GM12872 (cell line): ENCODE measurements at regions not wholly inside any gene's neighbourhood (a gene's known extent, or its start where the extent isn't known, plus 50 kb on each side); places are given as distances from the start of the nearest gene placed in this dataset.

ENCODE experiments used
- TF ChIP-seq, protein P1 (sequence below): IDR thresholded peaks from 3 replicates; pipeline ENCODE4 v1.5.1; 2011; ENCODE audit warnings: low read depth, mild to moderate bottlenecking, low read length, moderate library complexity; ENCODE audit not compliant: insufficient read depth

GRCh38 chr12:93199831-93200236 lies 177.9 kb upstream of the NUDT4 start:
- TF ChIP-seq, protein P1, sequence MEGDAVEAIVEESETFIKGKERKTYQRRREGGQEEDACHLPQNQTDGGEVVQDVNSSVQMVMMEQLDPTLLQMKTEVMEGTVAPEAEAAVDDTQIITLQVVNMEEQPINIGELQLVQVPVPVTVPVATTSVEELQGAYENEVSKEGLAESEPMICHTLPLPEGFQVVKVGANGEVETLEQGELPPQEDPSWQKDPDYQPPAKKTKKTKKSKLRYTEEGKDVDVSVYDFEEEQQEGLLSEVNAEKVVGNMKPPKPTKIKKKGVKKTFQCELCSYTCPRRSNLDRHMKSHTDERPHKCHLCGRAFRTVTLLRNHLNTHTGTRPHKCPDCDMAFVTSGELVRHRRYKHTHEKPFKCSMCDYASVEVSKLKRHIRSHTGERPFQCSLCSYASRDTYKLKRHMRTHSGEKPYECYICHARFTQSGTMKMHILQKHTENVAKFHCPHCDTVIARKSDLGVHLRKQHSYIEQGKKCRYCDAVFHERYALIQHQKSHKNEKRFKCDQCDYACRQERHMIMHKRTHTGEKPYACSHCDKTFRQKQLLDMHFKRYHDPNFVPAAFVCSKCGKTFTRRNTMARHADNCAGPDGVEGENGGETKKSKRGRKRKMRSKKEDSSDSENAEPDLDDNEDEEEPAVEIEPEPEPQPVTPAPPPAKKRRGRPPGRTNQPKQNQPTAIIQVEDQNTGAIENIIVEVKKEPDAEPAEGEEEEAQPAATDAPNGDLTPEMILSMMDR, result no peak

DNA sequence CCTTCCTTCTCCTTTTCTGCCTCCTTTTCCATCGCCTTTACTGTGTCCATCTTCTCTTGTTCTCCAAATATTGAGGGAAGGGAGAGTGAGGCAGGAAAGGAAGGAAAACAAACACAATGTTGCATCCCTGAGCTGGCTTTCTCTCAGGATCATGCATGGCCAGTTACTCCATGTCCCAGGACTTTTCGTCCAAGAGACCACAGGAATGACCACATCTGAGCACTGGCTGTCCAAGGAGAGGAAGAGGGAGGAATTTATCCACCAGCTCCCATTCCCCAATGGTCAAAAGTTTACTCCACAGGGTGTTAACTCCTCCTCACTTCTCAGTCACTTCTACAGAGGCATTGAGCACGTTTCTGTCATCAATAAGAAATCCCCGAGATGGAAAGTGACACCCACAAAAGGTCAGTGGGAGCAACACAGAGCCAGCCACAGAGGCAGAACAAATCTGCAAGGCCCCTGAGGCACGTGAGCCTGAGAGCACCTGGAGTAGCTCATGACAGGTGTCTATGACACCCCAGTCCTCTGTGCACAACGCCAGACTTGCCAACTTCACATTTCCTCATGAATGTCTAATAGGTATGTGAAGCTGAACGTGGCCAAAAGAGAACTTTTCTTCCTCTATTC lies 177.3 kb upstream of the NUDT4 start:
- TF ChIP-seq, protein P1, result no peak

GRCh38 chr12:93201990-93202389 lies 175.7 kb upstream of the NUDT4 start:
- TF ChIP-seq, protein P1, result no peak

GRCh38 chr12:93202688-93203087 lies 175.0 kb upstream of the NUDT4 start:
- TF ChIP-seq, protein P1, result no peak

- TF ChIP-seq, protein P1, result no peak
These were observed 174.4 kb upstream of the NUDT4 start for GRCh38 chr12:93203361-93203760.

DNA sequence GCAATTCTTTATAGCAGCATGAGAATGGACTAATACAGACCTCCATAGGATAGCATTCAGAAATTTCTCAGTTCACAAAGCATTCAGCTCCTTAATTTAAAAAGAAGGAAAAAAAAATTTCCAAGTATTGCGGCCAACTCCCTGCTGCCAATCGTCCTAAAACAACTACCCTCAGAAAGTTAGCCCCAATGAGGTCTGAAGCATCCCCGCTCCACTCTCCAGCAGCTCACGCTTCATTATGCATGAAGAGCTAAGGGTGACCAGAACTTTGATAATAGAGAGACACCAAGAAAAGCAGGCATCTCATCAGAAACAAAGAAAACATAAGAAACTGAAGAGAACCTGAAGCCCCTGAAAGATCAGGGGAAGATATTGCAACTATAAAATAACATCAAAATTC lies 172.8 kb upstream of the NUDT4 start:
- TF ChIP-seq, protein P1, result no peak

GRCh38 chr12:93205361-93205760 lies 172.4 kb upstream of the NUDT4 start:
- TF ChIP-seq, protein P1, result no peak
